ENCODE measurements at regions not wholly inside any gene's neighbourhood (a gene's known extent, or its start where the extent isn't known, plus 50 kb on each side); places are given as distances from the start of the nearest gene placed in this dataset.

DNA sequence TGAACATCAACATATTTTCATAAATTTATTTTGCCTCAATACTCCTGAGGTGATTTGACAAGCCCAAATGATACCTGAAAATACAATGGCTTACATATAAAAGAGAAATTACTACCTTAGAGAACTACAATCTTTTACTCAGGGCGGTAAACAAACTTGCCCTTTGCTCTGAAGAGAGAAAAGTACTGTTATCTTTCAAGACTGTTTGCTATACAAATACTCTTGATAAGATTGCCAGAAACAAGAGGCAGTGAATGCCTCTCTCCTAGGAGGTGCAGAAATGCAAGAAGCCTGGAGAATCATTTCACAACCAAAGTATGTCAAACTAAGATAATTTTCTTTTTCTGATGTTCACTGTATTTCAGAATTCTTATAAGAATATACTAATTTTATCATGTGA is 160.3 kb downstream of the ALX1 start:
- no peak overlapping the region for H4K5ac ChIP-seq (ENCODE audit: insufficient read length, low read depth, low read length)
- no peak overlapping the region for H3K14ac ChIP-seq (ENCODE audit: insufficient read length)
- ChIA-PET POLR2A (ENCODE audit: partially characterized antibody) (no interaction called here), CTCF (ENCODE audit: partially characterized antibody) (interaction anchor here (1.3 to 1.9 kb wide), 3 partner anchors 11 to 364 kb away, joined by 3 to 8 read pairs (median 7); no protein-coding TSS in a partner anchor)
- H2BK120ac ChIP-seq (replicated peaks; ENCODE audit: low read depth, low read length) = no peak overlapping the region
- no peak overlapping the region for H3K4me3 ChIP-seq (ENCODE audit: extremely low read depth in 1 of 4, insufficient read depth in 2 of 4, low read depth in 3 of 4, low read length in 4 of 4)
- H3K9ac ChIP-seq (replicated peaks in 1 of 4; ENCODE audit: extremely low read depth in 1 of 4, low read depth in 3 of 4, low read length in 3 of 4) = no peak overlapping the region
- H2BK12ac ChIP-seq (ENCODE audit: low read depth, low read length) = no peak overlapping the region
- H2AK5ac ChIP-seq (ENCODE audit: low read depth, low read length) = no peak overlapping the region
- WGBS, 2 experiments (ENCODE audit: extremely low coverage in 1 of 2, insufficient coverage in 1 of 2, insufficient read length in 1 of 2, insufficient replicate concordance in 2 of 2, low coverage in 1 of 2, low lambda C conversion rate in 2 of 2, missing lambda C conversion rate in 1 of 2) = 92% methylated on average over 1 of the region's 1 CpG; no CpG with 5 or more reads in 1 of the 2 experiments
- H3K27ac ChIP-seq (ENCODE audit: low read depth, low read length) = no peak overlapping the region
- no peaks in the 10 kb centered on the region for H4K20me1 ChIP-seq (replicated peaks in 1 of 2; ENCODE audit: control insufficient read depth in 1 of 2, insufficient read depth in 2 of 2, low read length in 2 of 2)
- H4K91ac ChIP-seq (replicated peaks; ENCODE audit: insufficient read length, low read length) = no peak overlapping the region
- H3K56ac ChIP-seq (replicated peaks; ENCODE audit: insufficient read length, low read depth, low read length) = no peak overlapping the region
- no peak overlapping the region for H3K23ac ChIP-seq (ENCODE audit: insufficient read length)
- H2BK5ac ChIP-seq (ENCODE audit: low read depth, low read length) = no peak overlapping the region
- no peak overlapping the region for H2BK15ac ChIP-seq (ENCODE audit: low read length)
- no peak for DNase-seq (ENCODE audit: low read depth in 1 of 2, low spot score in 2 of 2)
- no peaks in the 10 kb centered on the region for H3K23me2 ChIP-seq (ENCODE audit: low read depth, low read length)
- no peaks in the 10 kb centered on the region for H3K4me1 ChIP-seq (replicated peaks in 1 of 4; ENCODE audit: control insufficient read depth in 3 of 4, insufficient read depth in 4 of 4, low read length in 3 of 4)
- H2BK20ac ChIP-seq (ENCODE audit: low read length) = no peak overlapping the region
- no peak overlapping the region for H3K4ac ChIP-seq (replicated peaks; ENCODE audit: insufficient read length, low read depth, low read length)
- H4K8ac ChIP-seq (ENCODE audit: extremely low read depth, insufficient read depth, low read length) = no peak overlapping the region
- no peak overlapping the region for H3K4me2 ChIP-seq (ENCODE audit: insufficient read depth in 1 of 2, low read depth in 2 of 2, low read length in 2 of 2)
- H2AFZ ChIP-seq (ENCODE audit: low read length) = no peak overlapping the region
- H3K9me3 ChIP-seq (ENCODE audit: insufficient read depth in 2 of 2, low read depth in 1 of 2, low read length in 1 of 2) = no peaks in the 10 kb centered on the region
- no peak for FAIRE-seq
- H3K27me3 ChIP-seq (replicated peaks in 1 of 4; ENCODE audit: control insufficient read depth in 3 of 4, extremely low read depth in 1 of 4, insufficient read depth in 3 of 4, low read length in 3 of 4) = no peaks in the 10 kb centered on the region
- no peak overlapping the region for H3K18ac ChIP-seq (ENCODE audit: extremely low read depth, low read length)
- H3K79me1 ChIP-seq (ENCODE audit: low read depth, low read length) = no peaks in the 10 kb centered on the region
- TF ChIP-seq CTCF (IDR thresholded peaks at IDR 0.05; ENCODE audit: control extremely low read depth in 1 of 3, insufficient read depth in 1 of 3, low read depth in 1 of 3, low read length in 3 of 3) (no peak), FOSL1 (IDR thresholded peaks at IDR 0.05; ENCODE audit: insufficient read depth, low read depth, low read length) (no peak), SP1 (IDR thresholded peaks at IDR 0.05; ENCODE audit: low read depth, low read length) (no peak), RNF2 (IDR thresholded peaks at IDR 0.05; ENCODE audit: borderline replicate concordance, low read depth, low read length, missing control alignments, poor library complexity, severe bottlenecking) (no peak), CTBP2 (IDR thresholded peaks at IDR 0.05; ENCODE audit: borderline replicate concordance, insufficient read depth, insufficient read length, low read length) (no peak), RBBP5 (IDR thresholded peaks at IDR 0.05; ENCODE audit: borderline replicate concordance, low read depth, low read length) (no peak), ASH2L (IDR thresholded peaks at IDR 0.05; ENCODE audit: low read length) (no peak), EZH2 (IDR thresholded peaks at IDR 0.05; ENCODE audit: low read depth, low read length, severe bottlenecking) (no peak)
- no peaks in the 10 kb centered on the region for H3K36me3 ChIP-seq (ENCODE audit: control insufficient read depth in 2 of 4, insufficient read depth in 4 of 4, low read length in 3 of 4)
- H3K79me2 ChIP-seq (ENCODE audit: control insufficient read depth in 1 of 2, insufficient read depth in 2 of 2, low read length in 2 of 2) = no peaks in the 10 kb centered on the region
